Fibroblast of the aortic adventitia (primary cell): ENCODE measurements at regions not wholly inside any gene's neighbourhood (a gene's known extent, or its start where the extent isn't known, plus 50 kb on each side); places are given as distances from the start of the nearest gene placed in this dataset.
"Not testable (repeated sequence)": the region's sequence is repeated elsewhere in the genome, so short reads cannot be mapped to it uniquely, and the experiment has no call there.

Experiments
- DNase-seq: peaks from one replicate; pipeline ENCODE4 v3.0.0-alpha.2; 2010; ENCODE audit warnings: low read depth
- H3K4me3 ChIP-seq: 2 replicates; pipeline ENCODE4 v1.5.1; 2011; ENCODE audit warnings: low read depth, mild to moderate bottlenecking, control low read depth, low read length, moderate library complexity
- TF ChIP-seq, protein P1 (sequence below): IDR thresholded peaks from 2 replicates; pipeline ENCODE4 v1.5.1; 2011; ENCODE audit warnings: mild to moderate bottlenecking, low read length, control low read depth, inconsistent platforms; ENCODE audit not compliant: insufficient read depth

DNA sequence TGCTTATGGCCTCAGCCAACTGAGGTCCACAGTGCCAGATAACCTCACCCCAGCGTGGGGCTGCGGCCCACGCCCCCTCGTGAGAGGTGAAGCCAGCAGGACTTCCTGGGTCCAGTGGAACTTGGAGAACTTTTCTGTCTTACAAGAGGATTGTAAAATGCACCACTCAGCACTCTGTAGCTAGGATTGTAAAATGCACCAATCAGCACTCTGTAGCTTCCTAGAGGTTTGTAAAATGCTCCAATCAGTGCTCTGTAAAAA is 109.1 kb downstream of the AKAP11 start:
- no peak overlapping the region for H3K4me3 ChIP-seq
- DNase-seq = no peak
- TF ChIP-seq, protein P1, sequence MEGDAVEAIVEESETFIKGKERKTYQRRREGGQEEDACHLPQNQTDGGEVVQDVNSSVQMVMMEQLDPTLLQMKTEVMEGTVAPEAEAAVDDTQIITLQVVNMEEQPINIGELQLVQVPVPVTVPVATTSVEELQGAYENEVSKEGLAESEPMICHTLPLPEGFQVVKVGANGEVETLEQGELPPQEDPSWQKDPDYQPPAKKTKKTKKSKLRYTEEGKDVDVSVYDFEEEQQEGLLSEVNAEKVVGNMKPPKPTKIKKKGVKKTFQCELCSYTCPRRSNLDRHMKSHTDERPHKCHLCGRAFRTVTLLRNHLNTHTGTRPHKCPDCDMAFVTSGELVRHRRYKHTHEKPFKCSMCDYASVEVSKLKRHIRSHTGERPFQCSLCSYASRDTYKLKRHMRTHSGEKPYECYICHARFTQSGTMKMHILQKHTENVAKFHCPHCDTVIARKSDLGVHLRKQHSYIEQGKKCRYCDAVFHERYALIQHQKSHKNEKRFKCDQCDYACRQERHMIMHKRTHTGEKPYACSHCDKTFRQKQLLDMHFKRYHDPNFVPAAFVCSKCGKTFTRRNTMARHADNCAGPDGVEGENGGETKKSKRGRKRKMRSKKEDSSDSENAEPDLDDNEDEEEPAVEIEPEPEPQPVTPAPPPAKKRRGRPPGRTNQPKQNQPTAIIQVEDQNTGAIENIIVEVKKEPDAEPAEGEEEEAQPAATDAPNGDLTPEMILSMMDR = no peak

DNA sequence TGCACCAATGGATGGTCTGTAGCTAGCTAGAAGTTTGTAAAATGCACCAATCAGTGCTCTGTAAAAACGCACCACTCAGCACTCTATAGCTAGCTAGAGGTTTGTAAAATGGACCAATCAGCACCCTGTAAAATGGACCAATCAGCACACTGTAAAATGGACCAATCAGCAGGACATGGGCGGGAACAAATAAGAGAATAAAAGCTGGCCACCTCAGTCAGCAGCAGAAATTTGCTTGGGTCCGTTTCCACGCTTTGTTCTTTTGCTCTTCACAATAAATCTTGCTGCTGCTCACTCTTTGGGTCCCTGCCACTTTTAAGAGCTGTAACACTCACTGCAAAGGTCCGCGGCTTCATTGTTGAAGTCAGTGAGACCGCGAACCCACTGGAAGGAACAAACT is 109.5 kb downstream of the AKAP11 start:
- not testable (repeated sequence) for DNase-seq, H3K4me3 ChIP-seq

DNA sequence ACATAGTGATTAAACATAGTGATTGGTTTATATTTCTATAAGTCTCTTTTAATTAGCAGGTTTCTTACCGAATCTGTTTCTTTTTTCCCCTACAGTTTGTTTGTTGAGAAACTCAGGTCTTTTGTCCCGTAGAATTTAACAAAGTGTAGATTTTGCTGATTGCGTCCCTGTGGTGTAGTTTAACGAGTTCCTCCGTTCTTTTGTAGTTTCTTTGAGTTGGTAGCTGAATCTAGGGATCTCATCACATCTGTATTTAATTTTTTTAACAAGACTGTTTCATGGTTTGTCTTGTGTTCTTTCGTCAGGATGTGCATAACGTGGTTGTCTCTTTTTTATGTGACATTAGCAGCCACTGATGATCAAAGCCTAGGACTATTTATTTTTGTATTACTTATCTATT is 111.1 kb downstream of the AKAP11 start:
- DNase-seq = no peak
- TF ChIP-seq, protein P1 = no peak
- H3K4me3 ChIP-seq = no peak overlapping the region

DNA sequence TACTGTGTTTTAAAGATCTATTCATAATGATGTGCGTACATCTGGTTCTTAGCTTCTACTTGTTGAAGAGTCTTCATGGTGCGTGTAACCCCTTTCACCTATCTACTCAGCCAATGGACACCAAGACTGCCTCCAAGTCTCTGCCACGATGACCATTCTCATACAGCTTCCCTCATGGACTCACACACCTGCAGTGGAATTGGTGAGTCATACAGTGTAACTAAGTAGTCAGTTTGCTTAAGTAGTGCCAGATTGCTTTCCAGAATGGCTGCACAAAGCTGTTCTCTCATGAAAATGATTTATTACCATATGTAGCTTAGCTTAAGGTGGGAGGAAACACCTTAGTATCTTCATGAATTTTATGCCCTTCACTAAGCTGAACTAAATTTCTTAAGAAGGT is 112.3 kb downstream of the AKAP11 start:
- no peak for DNase-seq
- H3K4me3 ChIP-seq = no peak overlapping the region
- TF ChIP-seq, protein P1 = no peak

DNA sequence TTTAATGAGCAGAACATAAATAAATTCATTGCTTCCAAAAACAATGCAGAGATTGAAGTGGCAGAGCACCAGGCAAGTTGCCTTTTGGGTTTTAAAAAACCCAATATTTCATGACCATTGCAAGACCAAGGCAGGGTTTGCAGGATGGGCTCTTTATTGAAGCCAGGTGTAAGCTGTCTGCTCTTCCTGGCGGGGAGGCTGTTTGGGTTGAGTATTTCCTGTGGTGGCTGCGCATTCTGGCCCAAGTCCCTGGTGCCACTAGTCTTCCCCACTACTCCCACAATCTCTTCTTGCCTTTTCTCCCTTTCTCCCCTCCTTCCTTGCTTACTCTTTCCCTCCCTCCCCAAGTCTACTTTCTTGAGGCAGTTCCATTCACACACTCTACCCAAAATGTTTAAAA is 116.4 kb downstream of the AKAP11 start:
- no peak for DNase-seq
- TF ChIP-seq, protein P1 = no peak
- no peak overlapping the region for H3K4me3 ChIP-seq

DNA sequence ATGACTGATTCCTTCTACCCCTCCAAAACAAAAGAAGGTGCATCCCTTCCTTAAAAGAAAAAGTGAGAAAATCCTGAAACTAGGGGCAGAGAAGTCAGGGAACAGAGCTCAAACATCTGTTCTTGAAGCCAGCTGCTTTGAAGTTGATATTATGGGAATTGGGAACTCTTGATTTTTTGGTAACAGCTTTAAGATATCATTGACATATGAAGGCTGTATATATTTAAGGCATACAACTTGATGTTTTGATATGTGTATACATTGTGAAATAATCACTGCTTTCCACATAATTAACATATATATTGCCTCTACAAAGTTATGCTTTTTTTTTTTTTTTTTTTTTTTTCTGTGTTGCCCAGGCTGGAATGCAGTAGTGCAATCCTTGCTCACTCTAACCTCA is 117.1 kb downstream of the AKAP11 start:
- no peak overlapping the region for H3K4me3 ChIP-seq
- no peak for DNase-seq
- TF ChIP-seq, protein P1 = no peak

DNA sequence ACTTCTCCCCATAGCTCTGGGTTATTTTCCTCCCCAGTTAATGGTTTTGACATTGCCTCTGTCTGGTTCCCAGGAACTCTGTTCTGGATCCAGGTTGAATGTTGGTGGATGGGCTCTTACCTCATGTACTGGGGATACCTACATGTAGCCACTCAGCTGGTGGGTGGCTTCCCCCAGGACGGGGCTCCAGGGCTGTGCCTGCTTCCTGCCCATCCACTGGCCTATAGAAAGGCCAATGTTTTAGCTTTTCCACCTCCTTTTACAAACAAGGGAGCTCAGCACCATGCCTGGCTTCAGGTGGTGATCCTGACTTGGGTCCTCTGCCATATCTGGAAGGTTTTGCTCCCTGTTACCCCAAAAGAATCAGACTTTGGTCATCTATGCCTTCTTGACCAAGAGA is 120.2 kb downstream of the AKAP11 start:
- TF ChIP-seq, protein P1 = no peak
- H3K4me3 ChIP-seq = no peak overlapping the region
- DNase-seq = no peak
